Keratinocyte (primary cell): ENCODE measurements at regions not wholly inside any gene's neighbourhood (a gene's known extent, or its start where the extent isn't known, plus 50 kb on each side); places are given as distances from the start of the nearest gene placed in this dataset.

Experiments used
- DNase-seq: peaks from one replicate; pipeline ENCODE4 v3.0.0-alpha.2; 2011; ENCODE audit warnings: low read depth, missing footprints, low spot score
- FAIRE-seq: peaks from 2 replicates; lab custom pipeline; 2011; peaks lifted over from hg19 to GRCh38; lab: Jason Lieb, UNC
- H2AFZ ChIP-seq: 2 replicates; pipeline ENCODE4 v1.6.0; 2012; ENCODE audit warnings: low read length, control low read depth, inconsistent platforms; ENCODE audit not compliant: control insufficient read depth
- H3K27ac ChIP-seq: 2 replicates; pipeline ENCODE4 v1.5.1; 2011; ENCODE audit warnings: low read length; ENCODE audit not compliant: control insufficient read depth, insufficient read depth
- H3K27me3 ChIP-seq: 3 replicates; pipeline ENCODE4 v1.6.0; 2011; ENCODE audit warnings: low read length; ENCODE audit not compliant: control insufficient read depth, insufficient read depth; ENCODE audit errors: extremely low read depth
- H3K36me3 ChIP-seq, 2 experiments: 2 replicates in 1 of 2; 3 replicates in 1 of 2; pipeline ENCODE4 v1.5.1; 2011; ENCODE audit warnings: low read length in 2 of 2, mild to moderate bottlenecking in 1 of 2; ENCODE audit not compliant: control insufficient read depth in 2 of 2, insufficient read depth in 2 of 2; ENCODE audit errors: extremely low read depth in 1 of 2
- H3K4me1 ChIP-seq: 3 replicates; pipeline ENCODE4 v1.5.1; 2011; ENCODE audit warnings: low read length; ENCODE audit not compliant: control insufficient read depth, insufficient read depth; ENCODE audit errors: extremely low read depth
- H3K4me2 ChIP-seq: 3 replicates; pipeline ENCODE4 v1.6.0; 2011; ENCODE audit warnings: low read depth, low read length; ENCODE audit not compliant: control insufficient read depth, insufficient read depth; ENCODE audit errors: extremely low read depth
- H3K4me3 ChIP-seq, 3 experiments: fragments of 200-600 bp in 1 of 3; sonication (generic) in 1 of 3; 2 replicates in 2 of 3; 3 replicates in 1 of 3; pipeline ENCODE4 v1.5.1; 2011 to 2016; ENCODE audit warnings: low read length in 3 of 3, mild to moderate bottlenecking in 3 of 3, control low read depth in 2 of 3, inconsistent platforms in 1 of 3, low read depth in 1 of 3, mixed read lengths in 1 of 3, mixed run types in 1 of 3, moderate library complexity in 1 of 3; ENCODE audit not compliant: control insufficient read depth in 2 of 3, insufficient read depth in 2 of 3; ENCODE audit errors: extremely low read depth in 1 of 3
- H3K79me2 ChIP-seq: 2 replicates; pipeline ENCODE4 v1.6.0; 2012; ENCODE audit warnings: low read length; ENCODE audit not compliant: control insufficient read depth, insufficient read depth
- H3K9ac ChIP-seq: 3 replicates; pipeline ENCODE4 v1.6.0; 2011; ENCODE audit warnings: low read length; ENCODE audit not compliant: control insufficient read depth, insufficient read depth; ENCODE audit errors: extremely low read depth
- H3K9me1 ChIP-seq: 3 replicates; pipeline ENCODE4 v1.6.0; 2011; ENCODE audit warnings: low read length; ENCODE audit not compliant: control insufficient read depth, insufficient read depth; ENCODE audit errors: extremely low read depth
- H3K9me3 ChIP-seq: 2 replicates; pipeline ENCODE4 v1.5.1; 2012; ENCODE audit warnings: low read depth, low read length; ENCODE audit not compliant: control insufficient read depth
- H4K20me1 ChIP-seq: 3 replicates; pipeline ENCODE4 v1.6.0; 2011; ENCODE audit warnings: low read length; ENCODE audit not compliant: control insufficient read depth, insufficient read depth; ENCODE audit errors: extremely low read depth
- CTCF ChIP-seq, 3 experiments: IDR thresholded peaks in 1 of 3; conservative IDR thresholded peaks in 1 of 3; optimal IDR thresholded peaks in 1 of 3; 2 replicates in 2 of 3; 3 replicates in 1 of 3; pipeline versions ENCODE3 to v1.5.1; 2011; ENCODE audit warnings: low read length in 3 of 3, mild to moderate bottlenecking in 3 of 3, moderate library complexity in 2 of 3, control low read depth in 1 of 3, inconsistent platforms in 1 of 3; ENCODE audit not compliant: insufficient read depth in 2 of 3; ENCODE audit errors: extremely low read depth in 1 of 3
- EZH2 ChIP-seq: IDR thresholded peaks from one replicate; pipeline ENCODE4 v1.6.1; 2012; ENCODE audit warnings: inconsistent platforms, mild to moderate bottlenecking, low read length, moderate library complexity
- dilution Hi-C: fragments of 300-500 bp; cut with MboI; formaldehyde crosslinking; loops from one replicate; pipeline ENCODE4 v1.7.0; 2020; ENCODE audit warnings: low sequenced_read_pairs; ENCODE audit not compliant: extremely low pct_ligation_motif_present

GRCh38 chr7:42494199-42494710, 257.2 kb upstream of the GLI3 start:
- TF ChIP-seq EZH2 (no peak), CTCF (optimal IDR thresholded peaks at IDR 0.05 in 1 of 3, IDR thresholded peaks at IDR 0.05 in 1 of 3, conservative IDR thresholded peaks at IDR 0.05 in 1 of 3; ENCODE audit: extremely low read depth in 1 of 3, insufficient read depth in 2 of 3, low read length in 3 of 3) (no peak)
- DNase-seq (no peak), FAIRE-seq (peak; percentile 90)
- Histone ChIP-seq H3K4me1 (peaks cover 22% of the 10 kb centered on the region), H3K4me2 (peak overlapping the region; percentile 87), H3K9me1 (no peaks in the 10 kb centered on the region), H3K79me2 (no peaks in the 10 kb centered on the region), H2AFZ (peak overlapping the region; percentile 79), H3K36me3 (no peaks in the 10 kb centered on the region), H3K9ac (peak overlapping the region; percentile 61), H3K27me3 (no peaks in the 10 kb centered on the region), H3K27ac (peak overlapping the region; percentile 82), H3K4me3 (peak overlapping the region in 2 of 3 experiments; percentile 22 to 62), H3K9me3 (no peaks in the 10 kb centered on the region), H4K20me1 (no peaks in the 10 kb centered on the region)
- dilution Hi-C loops, result no loop called here

GRCh38 chr7:42493436-42494198, 256.6 kb upstream of the GLI3 start:
- dilution Hi-C loops, result no loop called here
- no peaks in the 10 kb centered on the region for H3K36me3 ChIP-seq
- peak overlapping the region; percentile 22 for H3K27ac ChIP-seq
- FAIRE-seq (peak; percentile 87), DNase-seq (no peak)
- no peaks in the 10 kb centered on the region for H3K9me3 ChIP-seq
- no peaks in the 10 kb centered on the region for H3K27me3 ChIP-seq
- peak overlapping the region; percentile 87 for H3K4me2 ChIP-seq
- peak overlapping the region; percentile 76 for H2AFZ ChIP-seq
- H3K9ac ChIP-seq, result peak overlapping the region; percentile 61
- no peaks in the 10 kb centered on the region for H3K79me2 ChIP-seq
- no peaks in the 10 kb centered on the region for H3K9me1 ChIP-seq
- peak overlapping the region; percentile 22 to 62 (median 36) for H3K4me3 ChIP-seq
- TF ChIP-seq CTCF (optimal IDR thresholded peaks at IDR 0.05 in 1 of 3, IDR thresholded peaks at IDR 0.05 in 1 of 3, conservative IDR thresholded peaks at IDR 0.05 in 1 of 3; ENCODE audit: extremely low read depth in 1 of 3, insufficient read depth in 2 of 3, low read length in 3 of 3) (no peak), EZH2 (no peak)
- H4K20me1 ChIP-seq, result no peaks in the 10 kb centered on the region
- H3K4me1 ChIP-seq, result peaks cover 22% of the 10 kb centered on the region
